Tibial nerve (tissue), 3 donors: ENCODE measurements at regions not wholly inside any gene's neighbourhood (a gene's known extent, or its start where the extent isn't known, plus 50 kb on each side); places are given as distances from the start of the nearest gene placed in this dataset.

Source experiments
- POLR2A ChIP-seq, 2 donors: fragments of 450-650 bp; IDR thresholded peaks; one replicate each; pipeline ENCODE4 v1.6.1; 2017; ENCODE audit warnings: antibody characterized with exemption in 2 of 2, mild to moderate bottlenecking in 2 of 2, moderate library complexity in 2 of 2
- TF ChIP-seq, protein P1 (sequence below), 5 experiments: fragments of 200-600 bp in 3 of 5; fragments of 450-650 bp in 2 of 5; sonication (generic) in 3 of 5; IDR thresholded peaks; one replicate each; pipeline ENCODE4 v1.5.1; 2016 to 2019; ENCODE audit warnings: antibody characterized with exemption in 5 of 5, mild to moderate bottlenecking in 3 of 5, moderate library complexity in 2 of 5

DNA sequence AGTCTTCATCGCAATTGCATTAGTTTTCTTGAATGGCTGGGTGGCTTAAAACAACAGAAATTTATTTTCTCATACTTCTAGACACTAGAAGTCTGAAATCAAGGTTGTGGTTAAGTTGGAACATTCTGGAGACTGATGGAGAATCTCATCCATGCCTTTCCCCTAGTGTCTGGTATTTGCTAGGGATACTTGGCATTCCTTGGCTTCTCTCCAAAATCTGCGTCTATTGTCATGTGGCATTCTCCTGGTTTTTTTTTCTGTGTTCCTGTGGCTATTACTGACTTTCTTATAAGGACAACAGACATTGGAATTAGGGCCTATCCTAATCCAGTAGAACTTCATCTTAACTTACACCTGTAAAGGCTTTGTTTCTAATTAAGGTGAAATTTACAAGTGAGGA lies 272.8 kb upstream of the EPHA5 start:
- TF ChIP-seq, protein P1, sequence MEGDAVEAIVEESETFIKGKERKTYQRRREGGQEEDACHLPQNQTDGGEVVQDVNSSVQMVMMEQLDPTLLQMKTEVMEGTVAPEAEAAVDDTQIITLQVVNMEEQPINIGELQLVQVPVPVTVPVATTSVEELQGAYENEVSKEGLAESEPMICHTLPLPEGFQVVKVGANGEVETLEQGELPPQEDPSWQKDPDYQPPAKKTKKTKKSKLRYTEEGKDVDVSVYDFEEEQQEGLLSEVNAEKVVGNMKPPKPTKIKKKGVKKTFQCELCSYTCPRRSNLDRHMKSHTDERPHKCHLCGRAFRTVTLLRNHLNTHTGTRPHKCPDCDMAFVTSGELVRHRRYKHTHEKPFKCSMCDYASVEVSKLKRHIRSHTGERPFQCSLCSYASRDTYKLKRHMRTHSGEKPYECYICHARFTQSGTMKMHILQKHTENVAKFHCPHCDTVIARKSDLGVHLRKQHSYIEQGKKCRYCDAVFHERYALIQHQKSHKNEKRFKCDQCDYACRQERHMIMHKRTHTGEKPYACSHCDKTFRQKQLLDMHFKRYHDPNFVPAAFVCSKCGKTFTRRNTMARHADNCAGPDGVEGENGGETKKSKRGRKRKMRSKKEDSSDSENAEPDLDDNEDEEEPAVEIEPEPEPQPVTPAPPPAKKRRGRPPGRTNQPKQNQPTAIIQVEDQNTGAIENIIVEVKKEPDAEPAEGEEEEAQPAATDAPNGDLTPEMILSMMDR (IDR thresholded peaks at IDR 0.05) = no peak
- no peak for TF ChIP-seq POLR2A (IDR thresholded peaks at IDR 0.05)
